IgD-negative memory B cell (primary cell): ENCODE measurements at regions not wholly inside any gene's neighbourhood (a gene's known extent, or its start where the extent isn't known, plus 50 kb on each side); places are given as distances from the start of the nearest gene placed in this dataset.

ENCODE experiments used
- H3K27ac Mint-ChIP-seq, 3 donors: one replicate each; pipeline ENCODE4 v1.8.0; 2020 to 2022; ENCODE audit warnings: mild to moderate bottlenecking in 3 of 3, mixed read lengths in 3 of 3, moderate library complexity in 1 of 3
- H3K27me3 Mint-ChIP-seq: one replicate; pipeline ENCODE4 v1.8.0; 2021; ENCODE audit warnings: mixed read lengths
- H3K36me3 Mint-ChIP-seq: one replicate; pipeline ENCODE4 v1.8.0; 2020; ENCODE audit warnings: mild to moderate bottlenecking, mixed read lengths
- H3K4me1 Mint-ChIP-seq, 3 donors: one replicate each; pipeline ENCODE4 v1.8.0; 2020 to 2022; ENCODE audit warnings: mixed read lengths in 3 of 3, mild to moderate bottlenecking in 1 of 3
- H3K4me3 Mint-ChIP-seq, 4 donors: one replicate each; pipeline ENCODE4 v1.8.0; 2020 to 2022; ENCODE audit warnings: mild to moderate bottlenecking in 4 of 4, mixed read lengths in 4 of 4, moderate library complexity in 3 of 4
- H3K9me3 Mint-ChIP-seq, 3 donors: one replicate each; pipeline ENCODE4 v1.8.0; 2020 to 2021; ENCODE audit warnings: mixed read lengths in 3 of 3, mild to moderate bottlenecking in 1 of 3

DNA sequence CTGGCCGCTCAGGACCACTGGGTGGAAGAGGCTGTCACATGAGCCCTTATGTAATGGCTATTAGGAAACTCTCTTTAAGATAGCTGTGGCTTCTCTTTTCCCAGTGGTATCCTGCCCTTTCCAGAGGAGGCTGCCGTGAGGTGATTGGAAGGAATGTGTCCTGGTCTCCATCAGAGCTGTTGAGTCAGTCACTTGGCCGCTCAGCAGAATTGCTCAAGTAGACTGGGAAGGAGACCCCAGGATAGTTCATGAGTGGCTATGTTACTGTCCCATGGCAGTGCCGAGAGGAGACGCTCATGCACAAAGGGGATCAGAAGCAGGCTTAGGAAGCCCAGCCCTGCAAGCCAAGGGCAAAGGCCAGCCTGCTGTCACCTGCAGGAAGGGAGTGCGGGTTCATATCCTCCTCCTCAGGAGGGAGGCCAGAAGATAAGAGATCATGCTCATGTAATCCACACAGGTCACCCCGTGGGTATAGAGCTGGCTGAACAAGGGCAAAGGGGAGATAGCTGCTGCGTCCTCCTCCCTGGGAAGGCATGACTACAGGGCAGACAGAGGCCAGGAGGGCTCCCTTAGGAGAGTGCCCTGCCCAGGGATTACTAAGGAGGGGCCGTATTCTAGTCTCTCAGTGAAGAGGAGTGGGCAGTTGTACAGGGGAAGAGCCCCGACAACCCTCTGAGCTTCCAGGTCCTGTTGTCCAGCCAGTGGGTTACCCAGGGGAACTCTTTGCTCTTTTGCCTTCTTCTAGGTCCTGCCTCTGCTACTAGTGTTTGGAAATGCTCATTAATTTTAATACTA, 137.0 kb upstream of the MAX start:
- peaks cover 0 to 1% (median 0%) of the 10 kb centered on the region in 3 donors for H3K9me3 Mint-ChIP-seq
- no peaks in the 10 kb centered on the region for H3K27me3 Mint-ChIP-seq
- peaks cover 4% of the 10 kb centered on the region for H3K36me3 Mint-ChIP-seq
- peaks cover 5 to 7% (median 6%) of the 10 kb centered on the region in 3 donors for H3K4me1 Mint-ChIP-seq
- H3K4me3 Mint-ChIP-seq: no peak overlapping the region
- H3K27ac Mint-ChIP-seq: no peak overlapping the region

DNA sequence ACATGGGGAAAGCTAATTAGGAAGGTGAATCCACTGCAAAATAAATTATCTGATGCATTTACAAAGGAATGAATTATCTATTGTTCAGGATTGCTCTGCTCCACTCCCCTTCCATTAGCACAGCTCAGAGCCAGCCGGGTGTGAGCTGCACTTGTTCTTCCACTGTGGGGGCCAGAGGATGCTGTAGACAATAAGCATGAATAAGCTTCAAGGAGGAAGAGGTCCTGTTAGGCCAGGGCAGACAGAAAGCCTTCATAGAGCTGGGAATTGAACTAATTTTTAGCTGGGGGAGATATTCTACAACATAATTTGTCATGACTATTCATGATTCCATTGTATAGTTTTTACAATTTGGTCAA, 137.6 kb upstream of the MAX start:
- no peak overlapping the region for H3K27ac Mint-ChIP-seq
- peaks cover 5 to 7% (median 6%) of the 10 kb centered on the region in 3 donors for H3K4me1 Mint-ChIP-seq
- H3K36me3 Mint-ChIP-seq: peaks cover 4% of the 10 kb centered on the region
- peaks cover 0 to 1% (median 0%) of the 10 kb centered on the region in 3 donors for H3K9me3 Mint-ChIP-seq
- H3K4me3 Mint-ChIP-seq: no peak overlapping the region
- no peaks in the 10 kb centered on the region for H3K27me3 Mint-ChIP-seq

DNA sequence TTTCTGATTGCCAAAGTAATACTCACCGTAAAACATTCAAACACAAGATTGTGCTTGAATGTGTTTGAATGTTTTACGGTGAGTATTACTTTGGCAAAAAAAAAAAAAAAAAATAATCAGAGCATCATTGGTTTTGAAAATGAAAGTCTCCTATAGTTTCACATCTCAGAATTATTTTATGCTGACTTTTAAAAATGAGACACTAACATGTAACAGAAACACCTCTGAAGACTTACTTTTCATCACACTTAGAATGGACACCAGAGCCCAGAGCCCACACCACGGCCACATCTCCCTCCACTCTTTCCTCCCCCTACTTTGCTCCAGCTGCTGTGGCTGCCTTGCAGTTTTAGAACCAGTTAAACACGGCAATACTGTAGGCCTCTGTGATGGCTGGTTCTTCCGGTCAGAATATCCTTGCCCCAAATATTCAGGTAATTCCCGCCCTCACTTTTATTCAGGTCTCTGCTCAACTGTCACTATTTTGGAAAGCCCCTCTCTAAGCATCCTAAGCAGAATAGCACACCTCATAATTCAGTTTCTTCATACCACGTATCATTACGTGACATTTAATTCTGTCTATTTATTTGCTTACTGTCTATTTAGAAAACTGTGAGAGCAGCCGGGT, 138.9 kb upstream of the MAX start:
- Mint-ChIP-seq H3K27ac (peak overlapping the region; percentile 10 to 95 (median 83)), H3K27me3 (no peaks in the 10 kb centered on the region), H3K4me1 (peaks cover 5 to 12% (median 11%) of the 10 kb centered on the region in 3 donors), H3K4me3 (peak overlapping the region in 3 of 4 donors; percentile 2 to 82 (median 49)), H3K36me3 (peaks cover 9% of the 10 kb centered on the region), H3K9me3 (no peaks in the 10 kb centered on the region)

DNA sequence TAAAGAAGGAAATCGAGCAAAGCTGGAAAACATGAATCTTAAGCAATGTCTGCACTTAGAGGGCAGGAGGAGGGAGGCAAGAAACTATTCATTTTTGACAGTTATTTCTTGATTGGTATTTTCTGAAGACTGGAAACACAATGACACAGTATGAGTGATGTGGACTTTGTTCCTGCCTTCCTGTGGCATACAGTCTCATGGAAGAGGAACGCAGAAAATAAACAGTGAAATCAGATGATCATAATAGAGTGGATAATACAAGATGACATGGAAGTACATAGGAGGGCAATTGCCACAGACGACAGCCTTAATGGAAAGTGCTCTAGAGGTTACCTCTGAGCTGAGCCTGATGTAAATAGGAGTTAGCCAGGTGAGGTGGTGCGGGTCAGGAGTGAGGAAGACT, 140.4 kb upstream of the MAX start:
- H3K36me3 Mint-ChIP-seq: peaks cover 9% of the 10 kb centered on the region
- no peak overlapping the region for H3K27ac Mint-ChIP-seq
- H3K4me3 Mint-ChIP-seq: no peak overlapping the region
- no peaks in the 10 kb centered on the region for H3K27me3 Mint-ChIP-seq
- H3K9me3 Mint-ChIP-seq: no peaks in the 10 kb centered on the region
- H3K4me1 Mint-ChIP-seq: peaks cover 7 to 13% (median 12%) of the 10 kb centered on the region in 3 donors

DNA sequence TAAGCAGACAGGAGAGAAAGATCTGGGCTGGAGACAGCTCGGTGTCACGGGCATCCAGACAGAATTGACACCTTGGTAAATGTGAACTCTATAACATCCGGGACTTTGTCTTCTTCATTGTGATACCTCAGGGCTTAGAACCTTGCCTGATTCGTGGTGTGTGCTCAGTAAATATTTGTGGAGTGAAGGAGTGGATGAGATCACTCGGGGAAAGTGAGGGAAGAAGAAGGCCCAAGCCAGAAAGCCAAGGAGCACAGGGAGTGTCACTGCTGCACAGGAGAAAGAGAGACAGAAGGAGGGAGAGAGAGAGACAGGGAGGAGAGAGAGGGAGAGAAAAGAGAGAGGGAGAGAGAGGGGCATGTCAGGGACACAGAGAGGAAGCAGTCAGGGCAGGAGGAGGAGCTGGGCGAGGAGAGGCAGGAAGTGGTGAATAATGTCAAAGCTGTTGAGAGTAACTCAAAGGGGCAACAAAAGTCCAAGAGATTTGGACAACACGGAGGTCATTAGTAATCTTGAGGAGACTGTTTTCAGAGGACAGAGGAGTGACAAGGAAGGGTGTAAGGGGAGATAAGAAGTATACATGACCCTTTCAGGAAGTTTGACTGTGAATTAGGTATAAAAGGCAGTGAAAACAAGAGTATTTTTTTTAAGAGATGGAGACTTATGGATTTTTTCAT, 141.6 kb upstream of the MAX start:
- Mint-ChIP-seq H3K36me3 (peaks cover 9% of the 10 kb centered on the region), H3K4me1 (peaks cover 7 to 18% (median 10%) of the 10 kb centered on the region in 3 donors), H3K27me3 (no peaks in the 10 kb centered on the region), H3K9me3 (no peaks in the 10 kb centered on the region), H3K4me3 (no peak overlapping the region), H3K27ac (no peak overlapping the region)

DNA sequence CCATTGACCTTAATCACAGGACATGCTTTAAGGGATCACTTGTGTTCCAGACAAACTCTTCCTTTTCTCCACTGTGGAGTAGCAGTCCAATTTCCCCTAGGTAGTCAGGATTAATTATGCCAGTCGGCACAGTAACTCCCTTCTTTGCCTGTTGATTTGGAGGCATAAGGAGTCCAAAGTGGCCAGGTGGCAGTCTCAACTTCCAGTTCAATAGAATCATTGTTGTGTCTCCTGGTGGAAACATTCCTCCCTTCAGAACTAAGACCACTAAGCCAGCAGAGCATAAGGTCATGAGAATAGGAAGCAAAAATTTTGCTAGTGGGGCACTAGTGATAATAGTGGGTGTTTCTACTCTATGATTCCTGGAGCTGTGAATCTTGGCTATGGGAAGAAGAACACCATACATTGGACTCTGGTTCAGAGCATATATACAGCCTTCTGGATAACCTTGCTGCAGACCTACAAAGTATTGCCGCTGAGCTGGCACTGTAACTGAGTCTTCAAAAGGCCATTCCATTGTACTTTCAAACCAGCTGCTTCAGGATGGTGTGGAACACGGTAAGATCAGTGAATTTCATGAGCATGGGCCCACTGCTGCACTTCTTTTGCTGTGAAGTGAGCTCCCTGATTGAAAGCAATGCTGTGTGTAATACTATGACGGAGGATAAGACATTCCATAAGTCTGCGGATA, 147.3 kb upstream of the MAX start:
- Mint-ChIP-seq H3K36me3 (peaks cover 9% of the 10 kb centered on the region), H3K27ac (no peak overlapping the region), H3K4me3 (no peak overlapping the region), H3K4me1 (peaks cover 3 to 28% (median 9%) of the 10 kb centered on the region in 3 donors), H3K27me3 (no peaks in the 10 kb centered on the region), H3K9me3 (no peaks in the 10 kb centered on the region)

DNA sequence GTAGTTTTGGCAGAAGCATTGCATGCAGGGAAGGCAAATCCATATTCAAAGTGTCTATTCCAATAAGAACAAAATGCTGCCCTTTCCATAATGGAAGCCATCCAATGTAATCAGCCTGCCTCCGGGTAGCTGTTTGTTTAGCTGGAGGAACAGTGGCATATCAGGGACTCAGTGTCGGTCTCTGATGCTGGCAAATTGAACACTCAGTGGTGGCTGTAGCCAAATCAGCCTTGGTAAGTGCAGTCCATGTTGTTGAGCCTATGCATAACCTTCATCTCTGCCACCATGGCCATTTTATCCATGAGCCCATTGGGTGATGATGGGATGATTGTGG, 147.8 kb upstream of the MAX start:
- no peak overlapping the region for H3K27ac Mint-ChIP-seq
- peaks cover 3 to 28% (median 12%) of the 10 kb centered on the region in 3 donors for H3K4me1 Mint-ChIP-seq
- H3K9me3 Mint-ChIP-seq: no peaks in the 10 kb centered on the region
- no peak overlapping the region for H3K4me3 Mint-ChIP-seq
- peaks cover 9% of the 10 kb centered on the region for H3K36me3 Mint-ChIP-seq
- H3K27me3 Mint-ChIP-seq: no peaks in the 10 kb centered on the region

DNA sequence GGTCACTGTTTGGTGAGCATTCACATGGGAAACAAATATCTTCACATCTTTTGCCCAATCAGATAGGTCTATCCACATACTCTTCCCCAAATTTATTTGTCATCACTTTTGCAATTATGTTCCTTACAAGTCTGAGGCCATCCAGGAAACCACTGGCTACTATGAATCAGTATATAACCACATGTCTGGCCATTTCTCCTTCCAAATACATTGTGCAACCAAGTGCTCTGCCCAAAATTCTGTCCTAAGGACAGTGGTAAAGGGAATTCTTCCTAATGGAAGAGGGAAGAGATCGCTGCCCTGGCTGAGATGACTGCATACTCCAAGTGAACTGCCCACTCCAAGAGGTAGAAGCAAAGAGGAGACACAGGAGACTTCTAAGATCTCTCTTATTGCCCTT, 148.9 kb upstream of the MAX start:
- Mint-ChIP-seq H3K4me1 (peaks cover 5 to 22% (median 12%) of the 10 kb centered on the region in 3 donors), H3K4me3 (no peak overlapping the region), H3K27me3 (no peaks in the 10 kb centered on the region), H3K27ac (no peak overlapping the region), H3K9me3 (no peaks in the 10 kb centered on the region), H3K36me3 (peaks cover 4% of the 10 kb centered on the region)

DNA sequence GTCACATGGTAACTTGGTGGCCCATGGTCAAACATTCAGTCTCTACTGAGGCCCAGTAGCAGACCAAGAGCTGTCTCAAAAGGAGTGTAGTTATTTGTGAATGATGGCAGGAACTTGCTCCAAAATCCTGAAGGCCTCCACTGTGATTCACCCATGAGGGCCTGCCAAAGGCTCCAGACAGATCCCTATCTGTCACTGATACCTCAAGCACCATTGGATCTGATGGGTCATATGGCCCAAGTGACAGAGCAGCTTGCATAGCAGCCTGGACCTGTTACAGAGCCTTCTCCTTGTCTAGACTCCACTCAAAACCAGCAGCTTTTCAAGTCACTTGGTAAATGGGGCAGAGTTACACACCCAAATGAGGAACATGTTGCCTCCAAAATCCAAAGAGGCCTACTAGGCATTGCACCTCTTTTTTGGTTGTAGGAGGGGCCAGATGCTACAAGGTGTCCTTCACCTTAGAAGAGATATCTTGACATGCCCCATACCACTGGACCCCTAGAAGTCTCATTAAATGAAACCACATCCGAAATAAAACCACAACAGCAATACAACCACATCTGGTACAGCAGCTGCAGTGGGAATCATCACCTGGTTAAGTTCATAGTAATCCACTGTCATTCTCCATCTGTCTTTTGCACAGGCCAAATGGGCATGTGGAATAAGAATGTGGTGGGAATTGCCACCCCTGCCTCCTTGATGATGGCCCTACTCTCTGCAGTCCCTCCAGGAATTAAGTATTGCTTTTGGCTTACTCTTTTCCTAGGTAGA, 150.4 kb upstream of the MAX start:
- H3K27me3 Mint-ChIP-seq: no peaks in the 10 kb centered on the region
- peaks cover 4% of the 10 kb centered on the region for H3K36me3 Mint-ChIP-seq
- no peak overlapping the region for H3K4me3 Mint-ChIP-seq
- no peak overlapping the region for H3K27ac Mint-ChIP-seq
- H3K4me1 Mint-ChIP-seq: peaks cover 7 to 26% (median 16%) of the 10 kb centered on the region in 3 donors
- H3K9me3 Mint-ChIP-seq: no peaks in the 10 kb centered on the region

DNA sequence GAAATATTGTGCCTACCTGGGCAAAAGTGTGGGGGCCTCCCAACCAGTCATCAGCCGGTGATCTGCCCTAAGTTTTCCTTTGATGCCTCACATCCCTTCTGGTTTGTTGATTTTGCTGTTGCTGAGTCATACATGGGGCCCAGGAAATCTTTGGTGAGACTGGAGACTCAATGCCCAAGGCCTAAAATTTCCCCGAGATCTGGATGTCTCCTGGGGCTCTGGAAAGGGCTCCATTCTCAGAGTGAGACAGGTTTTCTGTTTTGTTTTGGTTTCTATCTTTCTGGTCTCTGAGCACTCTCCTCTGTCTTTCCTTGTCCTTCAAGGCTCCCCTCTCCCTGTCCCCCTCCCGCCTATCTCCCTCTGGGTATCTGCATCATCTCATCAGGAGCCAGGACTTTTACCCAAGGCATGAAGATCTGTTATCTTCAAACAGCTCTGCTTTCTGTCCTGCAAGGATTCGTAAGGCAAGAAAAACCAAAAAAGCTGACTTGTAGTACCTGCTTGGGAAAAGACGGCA, 152.8 kb upstream of the MAX start:
- H3K9me3 Mint-ChIP-seq: no peaks in the 10 kb centered on the region
- no peaks in the 10 kb centered on the region for H3K27me3 Mint-ChIP-seq
- peaks cover 7% of the 10 kb centered on the region for H3K36me3 Mint-ChIP-seq
- no peak overlapping the region for H3K4me3 Mint-ChIP-seq
- H3K4me1 Mint-ChIP-seq: peaks cover 9 to 26% (median 25%) of the 10 kb centered on the region in 3 donors
- H3K27ac Mint-ChIP-seq: peak overlapping the region in 2 of 3 donors; percentile 53 to 81

DNA sequence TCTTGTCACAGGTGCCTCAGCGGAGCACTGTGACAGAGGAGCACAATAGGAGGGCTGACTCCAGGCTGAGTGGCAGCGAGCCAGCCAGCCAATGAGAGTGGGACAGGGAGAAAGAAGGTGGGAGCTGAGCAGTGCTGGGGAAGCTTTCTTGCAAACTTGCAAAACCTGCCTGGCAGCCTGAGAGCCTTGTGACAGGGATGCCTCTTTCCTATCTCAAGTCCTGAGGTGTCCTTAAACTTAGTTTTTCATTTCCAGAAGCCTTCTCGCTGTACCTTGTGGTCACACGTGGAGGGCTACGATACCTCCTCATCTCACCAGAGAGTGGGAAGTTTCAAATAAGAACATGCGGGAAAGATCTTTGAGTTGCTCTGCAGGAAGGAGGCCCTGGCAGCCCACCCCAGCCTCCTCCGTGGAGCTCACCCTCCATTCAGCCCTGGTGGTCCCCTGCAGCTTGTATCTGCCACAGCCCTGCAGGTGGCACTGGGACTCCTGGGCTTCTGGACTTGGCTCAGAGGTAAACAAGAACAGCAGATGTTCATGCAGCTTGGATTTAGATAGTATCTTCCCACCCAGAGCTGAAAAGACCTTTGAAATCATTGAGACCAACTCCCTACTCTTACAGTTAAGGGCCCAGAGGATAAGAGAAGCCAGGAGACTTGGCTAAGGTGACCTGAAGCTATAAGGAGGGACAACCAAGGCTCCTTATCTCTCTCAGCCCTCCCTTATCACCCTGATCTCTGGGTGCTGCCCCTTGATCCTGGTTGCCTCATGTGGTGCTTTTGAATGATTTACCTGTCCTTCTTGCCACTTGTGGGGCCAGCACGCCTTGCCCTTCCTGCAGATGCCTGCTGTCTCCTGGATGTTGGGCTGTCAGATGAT, 153.5 kb upstream of the MAX start:
- Mint-ChIP-seq H3K4me3 (no peak overlapping the region), H3K9me3 (no peaks in the 10 kb centered on the region), H3K27ac (peak overlapping the region in 2 of 3 donors; percentile 53 to 81), H3K4me1 (peaks cover 9 to 32% (median 25%) of the 10 kb centered on the region in 3 donors), H3K36me3 (peaks cover 10% of the 10 kb centered on the region), H3K27me3 (no peaks in the 10 kb centered on the region)

DNA sequence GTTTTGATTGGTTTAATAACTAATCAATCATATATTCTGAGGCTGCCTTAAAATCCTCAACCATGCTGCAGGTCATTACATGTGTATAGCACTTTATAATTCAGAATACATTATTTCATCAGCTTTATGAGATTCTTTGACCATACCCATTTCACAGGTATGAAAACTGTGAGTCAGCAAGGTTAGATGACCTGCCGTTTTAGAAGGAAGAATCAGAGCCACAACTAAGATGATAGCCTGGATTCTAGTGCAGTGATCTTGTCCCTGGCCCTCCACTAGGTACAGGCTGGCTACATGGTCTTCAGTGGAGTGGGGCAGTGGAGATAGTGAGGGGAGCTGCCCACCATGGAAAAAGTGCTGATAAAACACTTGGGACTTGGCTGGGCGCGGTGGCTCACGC, 154.4 kb upstream of the MAX start:
- Mint-ChIP-seq H3K27me3 (no peaks in the 10 kb centered on the region), H3K36me3 (peaks cover 13% of the 10 kb centered on the region), H3K9me3 (no peaks in the 10 kb centered on the region), H3K4me1 (peaks cover 15 to 38% (median 25%) of the 10 kb centered on the region in 3 donors), H3K4me3 (no peak overlapping the region), H3K27ac (peak overlapping the region in 2 of 3 donors; percentile 53 to 65)

DNA sequence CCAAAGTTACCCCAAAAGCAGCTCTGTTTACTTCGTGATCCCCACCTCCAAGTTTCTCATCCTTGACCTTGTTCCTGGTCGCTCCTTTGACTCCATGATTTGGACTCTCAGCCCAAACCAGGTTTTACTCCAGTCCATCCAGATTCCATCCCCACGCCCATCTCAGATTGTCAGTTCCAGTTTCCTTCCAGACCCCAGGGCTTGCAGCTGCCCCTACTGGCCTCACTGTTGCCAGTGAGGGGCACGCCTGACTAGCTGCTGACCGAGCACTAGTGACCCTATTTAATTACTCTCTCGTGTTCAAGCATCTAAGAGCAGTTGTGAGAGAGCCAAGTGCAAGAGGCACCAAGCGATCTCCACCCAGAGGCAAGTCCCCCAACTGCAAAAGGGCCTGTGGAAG, 155.1 kb upstream of the FUT8 start:
- H3K36me3 Mint-ChIP-seq: peaks cover 9% of the 10 kb centered on the region
- H3K27ac Mint-ChIP-seq: peak overlapping the region in 1 of 3 donors; percentile 53
- no peaks in the 10 kb centered on the region for H3K9me3 Mint-ChIP-seq
- peaks cover 14 to 38% (median 20%) of the 10 kb centered on the region in 3 donors for H3K4me1 Mint-ChIP-seq
- H3K27me3 Mint-ChIP-seq: no peaks in the 10 kb centered on the region
- peak overlapping the region in 1 of 4 donors; percentile 61 for H3K4me3 Mint-ChIP-seq
